HG02763 (cell line): ENCODE measurements at regions not wholly inside any gene's neighbourhood (a gene's known extent, or its start where the extent isn't known, plus 50 kb on each side); places are given as distances from the start of the nearest gene placed in this dataset.
"Not testable (repeated sequence)": the region's sequence is repeated elsewhere in the genome, so short reads cannot be mapped to it uniquely, and the experiment has no call there.

Experiments used
- ATAC-seq: cut with Tn5 transposase; IDR thresholded peaks from one replicate; pipeline ENCODE4 v1.9.1; 2021; ENCODE audit warnings: mild to moderate bottlenecking, moderate library complexity; ENCODE audit not compliant: unreplicated experiment

- no peak for ATAC-seq
Observed at GRCh38 chr7:34569975-34570699, 87.9 kb upstream of the NPSR1 start.

GRCh38 chr7:34575006-34575405 is 83.0 kb upstream of the NPSR1 start:
- ATAC-seq: no peak

- not testable (repeated sequence) for ATAC-seq
Observed at GRCh38 chr7:34577934-34578333, 80.1 kb upstream of the NPSR1 start.

GRCh38 chr7:34581698-34582097 is 76.3 kb upstream of the NPSR1 start:
- ATAC-seq: not testable (repeated sequence)

- ATAC-seq: no peak
Observed at GRCh38 chr7:34584526-34584925, 73.5 kb upstream of the NPSR1 start.

GRCh38 chr7:34596887-34597286 is 61.1 kb upstream of the NPSR1 start:
- no peak for ATAC-seq

GRCh38 chr7:34603711-34604444 is 54.1 kb upstream of the NPSR1 start:
- ATAC-seq: no peak
